ENCODE measurements at regions not wholly inside any gene's neighbourhood (a gene's known extent, or its start where the extent isn't known, plus 50 kb on each side); places are given as distances from the start of the nearest gene placed in this dataset.

DNA sequence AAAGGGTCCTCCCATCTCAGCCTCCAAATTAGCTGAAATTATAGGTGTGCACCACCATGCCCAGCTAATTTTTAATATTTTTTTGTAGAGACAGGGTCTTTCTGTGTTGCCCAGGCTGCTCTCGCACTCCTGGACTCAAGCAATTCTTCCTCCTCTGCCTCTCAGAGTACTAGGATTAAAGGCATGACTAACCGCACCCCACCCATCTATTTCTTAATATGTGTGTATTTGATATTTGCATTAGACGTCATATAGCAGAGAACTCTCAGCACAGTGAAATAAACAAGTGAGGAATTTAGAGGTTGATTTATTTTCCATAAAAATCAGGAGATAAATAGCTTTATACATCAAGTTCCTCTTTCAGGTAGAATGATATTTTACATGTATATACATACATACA is 213.5 kb downstream of the FSIP2 start:
- no TSS peak for BruUV-seq (replicated peaks)
- no peak for DNase-seq (ENCODE audit: low read depth, low spot score)
- ChIA-PET CTCF (no interaction called here), POLR2A (no interaction called here)
- in situ Hi-C loops (cut with HindIII; ENCODE audit: low pct_unique_long_range_greater_than_20kb, low sequenced_read_pairs) (no loop called here), intact Hi-C loops (cut with micrococcal nuclease; ENCODE audit: unreplicated experiment) (no loop called here)
- TF ChIP-seq SIN3A (IDR thresholded peaks at IDR 0.05; ENCODE audit: borderline replicate concordance, insufficient read depth, low read depth, low read length) (no peak), POLR2AphosphoS5 (IDR thresholded peaks at IDR 0.05; ENCODE audit: low read depth, low read length) (no peak), TCF7L2 (IDR thresholded peaks at IDR 0.05; ENCODE audit: low read depth, low read length) (no peak)
- TF ChIP-seq, protein P1, sequence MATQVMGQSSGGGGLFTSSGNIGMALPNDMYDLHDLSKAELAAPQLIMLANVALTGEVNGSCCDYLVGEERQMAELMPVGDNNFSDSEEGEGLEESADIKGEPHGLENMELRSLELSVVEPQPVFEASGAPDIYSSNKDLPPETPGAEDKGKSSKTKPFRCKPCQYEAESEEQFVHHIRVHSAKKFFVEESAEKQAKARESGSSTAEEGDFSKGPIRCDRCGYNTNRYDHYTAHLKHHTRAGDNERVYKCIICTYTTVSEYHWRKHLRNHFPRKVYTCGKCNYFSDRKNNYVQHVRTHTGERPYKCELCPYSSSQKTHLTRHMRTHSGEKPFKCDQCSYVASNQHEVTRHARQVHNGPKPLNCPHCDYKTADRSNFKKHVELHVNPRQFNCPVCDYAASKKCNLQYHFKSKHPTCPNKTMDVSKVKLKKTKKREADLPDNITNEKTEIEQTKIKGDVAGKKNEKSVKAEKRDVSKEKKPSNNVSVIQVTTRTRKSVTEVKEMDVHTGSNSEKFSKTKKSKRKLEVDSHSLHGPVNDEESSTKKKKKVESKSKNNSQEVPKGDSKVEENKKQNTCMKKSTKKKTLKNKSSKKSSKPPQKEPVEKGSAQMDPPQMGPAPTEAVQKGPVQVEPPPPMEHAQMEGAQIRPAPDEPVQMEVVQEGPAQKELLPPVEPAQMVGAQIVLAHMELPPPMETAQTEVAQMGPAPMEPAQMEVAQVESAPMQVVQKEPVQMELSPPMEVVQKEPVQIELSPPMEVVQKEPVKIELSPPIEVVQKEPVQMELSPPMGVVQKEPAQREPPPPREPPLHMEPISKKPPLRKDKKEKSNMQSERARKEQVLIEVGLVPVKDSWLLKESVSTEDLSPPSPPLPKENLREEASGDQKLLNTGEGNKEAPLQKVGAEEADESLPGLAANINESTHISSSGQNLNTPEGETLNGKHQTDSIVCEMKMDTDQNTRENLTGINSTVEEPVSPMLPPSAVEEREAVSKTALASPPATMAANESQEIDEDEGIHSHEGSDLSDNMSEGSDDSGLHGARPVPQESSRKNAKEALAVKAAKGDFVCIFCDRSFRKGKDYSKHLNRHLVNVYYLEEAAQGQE (IDR thresholded peaks at IDR 0.05; ENCODE audit: insufficient read depth in 1 of 2, low read depth in 2 of 2, low read length in 1 of 2) = no peak
- TF ChIP-seq, protein P2, sequence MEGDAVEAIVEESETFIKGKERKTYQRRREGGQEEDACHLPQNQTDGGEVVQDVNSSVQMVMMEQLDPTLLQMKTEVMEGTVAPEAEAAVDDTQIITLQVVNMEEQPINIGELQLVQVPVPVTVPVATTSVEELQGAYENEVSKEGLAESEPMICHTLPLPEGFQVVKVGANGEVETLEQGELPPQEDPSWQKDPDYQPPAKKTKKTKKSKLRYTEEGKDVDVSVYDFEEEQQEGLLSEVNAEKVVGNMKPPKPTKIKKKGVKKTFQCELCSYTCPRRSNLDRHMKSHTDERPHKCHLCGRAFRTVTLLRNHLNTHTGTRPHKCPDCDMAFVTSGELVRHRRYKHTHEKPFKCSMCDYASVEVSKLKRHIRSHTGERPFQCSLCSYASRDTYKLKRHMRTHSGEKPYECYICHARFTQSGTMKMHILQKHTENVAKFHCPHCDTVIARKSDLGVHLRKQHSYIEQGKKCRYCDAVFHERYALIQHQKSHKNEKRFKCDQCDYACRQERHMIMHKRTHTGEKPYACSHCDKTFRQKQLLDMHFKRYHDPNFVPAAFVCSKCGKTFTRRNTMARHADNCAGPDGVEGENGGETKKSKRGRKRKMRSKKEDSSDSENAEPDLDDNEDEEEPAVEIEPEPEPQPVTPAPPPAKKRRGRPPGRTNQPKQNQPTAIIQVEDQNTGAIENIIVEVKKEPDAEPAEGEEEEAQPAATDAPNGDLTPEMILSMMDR (IDR thresholded peaks at IDR 0.05) = no peak
- ATAC-seq = no peak
- Histone ChIP-seq H3K36me3 (ENCODE audit: control insufficient read depth, insufficient read depth, low read length) (no peaks in the 10 kb centered on the region), H3K4me1 (ENCODE audit: control insufficient read depth, insufficient read depth, low read length) (no peaks in the 10 kb centered on the region), H3K27ac (ENCODE audit: low read length) (no peak overlapping the region), H3K4me3 (ENCODE audit: low read depth in 2 of 2, low read length in 2 of 2) (no peak overlapping the region), H3K9me3 (ENCODE audit: control insufficient read depth, insufficient read depth, low read depth, low read length) (no peaks in the 10 kb centered on the region), H3K27me3 (ENCODE audit: control insufficient read depth, insufficient read depth, low read length) (no peaks in the 10 kb centered on the region)

DNA sequence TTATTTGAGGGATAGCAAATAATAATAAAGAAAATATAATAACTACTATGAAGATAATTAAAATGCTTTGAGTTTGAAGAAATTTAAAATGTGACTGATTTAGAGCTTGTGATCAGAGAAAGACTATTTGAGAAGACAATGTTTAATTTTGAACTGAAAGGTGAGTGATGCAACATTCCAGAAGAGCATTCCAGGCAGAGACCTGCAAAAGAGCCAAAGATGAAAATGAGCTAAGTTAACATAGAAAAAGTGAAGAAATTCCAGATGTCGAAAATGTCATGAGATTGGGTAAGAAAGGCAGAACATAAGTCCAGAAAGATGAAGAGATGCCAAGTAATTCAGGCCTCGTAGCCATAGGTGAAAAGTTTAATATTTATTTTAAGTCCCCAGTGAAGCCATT is 215.8 kb downstream of the FSIP2 start:
- ChIA-PET CTCF (no interaction called here), POLR2A (no interaction called here)
- in situ Hi-C loops (cut with HindIII; ENCODE audit: low pct_unique_long_range_greater_than_20kb, low sequenced_read_pairs) (no loop called here), intact Hi-C loops (cut with micrococcal nuclease; ENCODE audit: unreplicated experiment) (no loop called here)
- H3K4me3 ChIP-seq (ENCODE audit: low read depth in 2 of 2, low read length in 2 of 2) = no peak overlapping the region
- H3K4me1 ChIP-seq (ENCODE audit: control insufficient read depth, insufficient read depth, low read length) = no peaks in the 10 kb centered on the region
- no peak overlapping the region for H3K27ac ChIP-seq (ENCODE audit: low read length)
- H3K36me3 ChIP-seq (ENCODE audit: control insufficient read depth, insufficient read depth, low read length) = no peaks in the 10 kb centered on the region
- no peak for ATAC-seq
- no peak for DNase-seq (ENCODE audit: low read depth, low spot score)
- H3K27me3 ChIP-seq (ENCODE audit: control insufficient read depth, insufficient read depth, low read length) = no peaks in the 10 kb centered on the region
- no peaks in the 10 kb centered on the region for H3K9me3 ChIP-seq (ENCODE audit: control insufficient read depth, insufficient read depth, low read depth, low read length)
- BruUV-seq (replicated peaks) = no TSS peak
- TF ChIP-seq SIN3A (IDR thresholded peaks at IDR 0.05; ENCODE audit: borderline replicate concordance, insufficient read depth, low read depth, low read length) (no peak), POLR2AphosphoS5 (IDR thresholded peaks at IDR 0.05; ENCODE audit: low read depth, low read length) (no peak), TCF7L2 (IDR thresholded peaks at IDR 0.05; ENCODE audit: low read depth, low read length) (no peak)
- TF ChIP-seq, protein P1 (IDR thresholded peaks at IDR 0.05; ENCODE audit: insufficient read depth in 1 of 2, low read depth in 2 of 2, low read length in 1 of 2) = no peak
- TF ChIP-seq, protein P2 (IDR thresholded peaks at IDR 0.05) = no peak

Data from Panc1 (cell line).